OCI-LY3 (cell line): ENCODE measurements at regions not wholly inside any gene's neighbourhood (a gene's known extent, or its start where the extent isn't known, plus 50 kb on each side); places are given as distances from the start of the nearest gene placed in this dataset.

ENCODE experiments used
- H2AFZ ChIP-seq: fragments of 200-600, 300-600 bp; shearing (Covaris generic); 2 replicates; pipeline ENCODE4 v1.6.0; 2014; ENCODE audit warnings: antibody characterized with exemption, low read depth, low read length
- H3K27ac ChIP-seq: fragments of 200-600, 300-600 bp; sonication (generic); 2 replicates; pipeline ENCODE4 v1.5.1; 2014; ENCODE audit warnings: mild to moderate bottlenecking, low read length, moderate library complexity, mixed read lengths
- H3K27me3 ChIP-seq: fragments of 200-600, 300-600 bp; sonication (generic); 2 replicates; pipeline ENCODE4 v1.6.1; 2014; ENCODE audit warnings: low read depth, low read length, mixed read lengths
- H3K36me3 ChIP-seq: fragments of 200-600, 300-600 bp; sonication (generic); replicated peaks from 2 replicates; pipeline ENCODE3; 2014; ENCODE audit warnings: low read depth, low read length, mixed read lengths
- H3K4me1 ChIP-seq: fragments of 300-600, 200-600 bp; sonication (generic); 2 replicates; pipeline ENCODE4 v1.6.1; 2014; ENCODE audit warnings: low read length, mixed read lengths
- H3K4me2 ChIP-seq: fragments of 200-600, 300-600 bp; sonication (generic); 2 replicates; pipeline ENCODE4 v1.6.1; 2014; ENCODE audit warnings: low read length, mixed read lengths
- H3K4me3 ChIP-seq: fragments of 300-600, 200-600 bp; sonication (generic); 2 replicates; pipeline ENCODE4 v1.5.1; 2014; ENCODE audit warnings: antibody characterized with exemption, mild to moderate bottlenecking, low read length, moderate library complexity
- H3K79me2 ChIP-seq: fragments of 300-600, 200-600 bp; shearing (Covaris generic); 2 replicates; pipeline ENCODE4 v1.6.1; 2014; ENCODE audit warnings: mild to moderate bottlenecking, low read length, mixed read lengths
- H3K9ac ChIP-seq: fragments of 300-600, 200-600 bp; shearing (Covaris generic); 2 replicates; pipeline ENCODE4 v1.6.0; 2014; ENCODE audit warnings: mild to moderate bottlenecking, low read length, moderate library complexity
- H3K9me3 ChIP-seq: fragments of 200-600, 300-600 bp; shearing (Covaris generic); 2 replicates; pipeline ENCODE4 v1.6.1; 2014; ENCODE audit warnings: low read length, mixed read lengths; ENCODE audit not compliant: insufficient read depth
- H4K20me1 ChIP-seq: fragments of 200-600, 300-600 bp; sonication (generic); 2 replicates; pipeline ENCODE4 v1.6.1; 2016; ENCODE audit warnings: low read length, mixed read lengths; ENCODE audit not compliant: insufficient read depth
- CTCF ChIP-seq: fragments of 200-600, 300-600 bp; sonication (generic); IDR thresholded peaks from 2 replicates; pipeline ENCODE4 v1.5.1; 2014; ENCODE audit warnings: antibody characterized with exemption, low read length, low read depth
- EZH2phosphoT487 ChIP-seq: fragments of 200-600 bp; shearing (Covaris generic); IDR thresholded peaks from 2 replicates; pipeline ENCODE4 v1.6.1; 2018; ENCODE audit warnings: antibody characterized with exemption, mixed run types, low read depth

- Histone ChIP-seq H3K36me3 (no peaks in the 10 kb centered on the region), H3K4me1 (peaks cover 50% of the 10 kb centered on the region), H2AFZ (no peak overlapping the region), H4K20me1 (no peaks in the 10 kb centered on the region), H3K27ac (no peak overlapping the region), H3K79me2 (no peaks in the 10 kb centered on the region), H3K27me3 (no peaks in the 10 kb centered on the region), H3K9ac (no peak overlapping the region), H3K4me3 (no peak overlapping the region), H3K9me3 (no peaks in the 10 kb centered on the region), H3K4me2 (no peak overlapping the region; the same call in 1 of the 2 replicates)
- TF ChIP-seq EZH2phosphoT487: no peak
- TF ChIP-seq CTCF: no peak
Measured at GRCh38 chr1:178025613-178026356, 55.9 kb upstream of the SEC16B start.

GRCh38 chr1:178028841-178029481 lies 59.1 kb upstream of the SEC16B start:
- no peak for TF ChIP-seq EZH2phosphoT487
- no peak for TF ChIP-seq CTCF
- no peak overlapping the region for H3K4me2 ChIP-seq
- H3K4me3 ChIP-seq: no peak overlapping the region
- H3K79me2 ChIP-seq: no peaks in the 10 kb centered on the region
- no peaks in the 10 kb centered on the region for H3K9me3 ChIP-seq
- H3K9ac ChIP-seq: no peak overlapping the region
- peaks cover 12% of the 10 kb centered on the region for H3K27me3 ChIP-seq
- H3K4me1 ChIP-seq: peaks cover 23% of the 10 kb centered on the region
- no peaks in the 10 kb centered on the region for H3K36me3 ChIP-seq
- no peak overlapping the region for H3K27ac ChIP-seq
- H4K20me1 ChIP-seq: no peaks in the 10 kb centered on the region
- no peak overlapping the region for H2AFZ ChIP-seq

- no peak overlapping the region for H3K9ac ChIP-seq
- no peak overlapping the region for H3K27ac ChIP-seq
- H2AFZ ChIP-seq: no peak overlapping the region
- no peaks in the 10 kb centered on the region for H3K9me3 ChIP-seq
- H4K20me1 ChIP-seq: no peaks in the 10 kb centered on the region
- TF ChIP-seq CTCF (no peak), EZH2phosphoT487 (no peak)
- no peak overlapping the region for H3K4me2 ChIP-seq
- no peak overlapping the region for H3K4me3 ChIP-seq
- H3K79me2 ChIP-seq: no peaks in the 10 kb centered on the region
- H3K4me1 ChIP-seq: peaks cover 14% of the 10 kb centered on the region
- peaks cover 12% of the 10 kb centered on the region for H3K27me3 ChIP-seq
- no peaks in the 10 kb centered on the region for H3K36me3 ChIP-seq
Measured at GRCh38 chr1:178030467-178030866, 60.6 kb upstream of the SEC16B start.

GRCh38 chr1:178031856-178032320 lies 62.0 kb upstream of the RASAL2 start:
- no peak overlapping the region for H3K27ac ChIP-seq
- no peak overlapping the region for H2AFZ ChIP-seq
- no peaks in the 10 kb centered on the region for H3K79me2 ChIP-seq
- H4K20me1 ChIP-seq: no peaks in the 10 kb centered on the region
- H3K4me2 ChIP-seq: no peak overlapping the region
- H3K36me3 ChIP-seq: no peaks in the 10 kb centered on the region
- peaks cover 12% of the 10 kb centered on the region for H3K27me3 ChIP-seq
- no peaks in the 10 kb centered on the region for H3K9me3 ChIP-seq
- peaks cover 10% of the 10 kb centered on the region for H3K4me1 ChIP-seq
- no peak overlapping the region for H3K9ac ChIP-seq
- TF ChIP-seq EZH2phosphoT487 (no peak), CTCF (peak; percentile 92)
- H3K4me3 ChIP-seq: no peak overlapping the region
